DOHH2 (cell line): ENCODE measurements at regions not wholly inside any gene's neighbourhood (a gene's known extent, or its start where the extent isn't known, plus 50 kb on each side); places are given as distances from the start of the nearest gene placed in this dataset.

Experiments used
- CTCF ChIP-seq: fragments of 200-600 bp; sonication (generic); IDR thresholded peaks from one replicate; pipeline ENCODE4 v1.5.1; 2014; ENCODE audit warnings: antibody characterized with exemption, mild to moderate bottlenecking, low read depth, low read length; ENCODE audit not compliant: poor library complexity, severe bottlenecking
- EZH2phosphoT487 ChIP-seq: fragments of 200-600 bp; sonication (generic); IDR thresholded peaks from 2 replicates; pipeline ENCODE4 v1.6.1; 2017; ENCODE audit warnings: borderline replicate concordance, mild to moderate bottlenecking, antibody characterized with exemption, low read length, moderate library complexity, mixed read lengths

GRCh38 chr1:47513393-47513792 lies 75.5 kb downstream of the FOXD2 start:
- TF ChIP-seq CTCF: no peak
- TF ChIP-seq EZH2phosphoT487: no peak
